HG02763 (cell line): ENCODE measurements at regions not wholly inside any gene's neighbourhood (a gene's known extent, or its start where the extent isn't known, plus 50 kb on each side); places are given as distances from the start of the nearest gene placed in this dataset.

Experiments
- ATAC-seq: cut with Tn5 transposase; IDR thresholded peaks from one replicate; pipeline ENCODE4 v1.9.1; 2021; ENCODE audit warnings: mild to moderate bottlenecking, moderate library complexity; ENCODE audit not compliant: unreplicated experiment

GRCh38 chr4:63644396-63644795 lies 764.9 kb downstream of the TECRL start:
- no peak for ATAC-seq

DNA sequence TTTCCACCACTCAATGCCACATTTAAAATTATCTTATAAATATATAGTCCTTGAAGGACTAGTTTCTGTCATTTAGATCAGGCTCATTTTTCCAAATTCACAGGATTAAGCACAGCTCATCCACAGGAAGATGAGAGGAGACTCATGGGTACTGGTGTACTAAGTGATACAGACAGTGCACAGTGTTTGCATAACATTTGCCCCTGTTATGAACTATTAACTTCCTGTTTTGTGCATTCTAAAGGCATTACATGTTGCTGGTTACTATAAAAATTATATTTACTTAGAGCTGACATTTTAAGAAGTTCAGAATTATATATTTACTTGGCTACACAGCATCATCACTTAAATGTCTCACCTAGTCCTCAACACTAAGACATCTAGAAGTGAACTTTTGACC lies 772.0 kb downstream of the TECRL start:
- no peak for ATAC-seq

DNA sequence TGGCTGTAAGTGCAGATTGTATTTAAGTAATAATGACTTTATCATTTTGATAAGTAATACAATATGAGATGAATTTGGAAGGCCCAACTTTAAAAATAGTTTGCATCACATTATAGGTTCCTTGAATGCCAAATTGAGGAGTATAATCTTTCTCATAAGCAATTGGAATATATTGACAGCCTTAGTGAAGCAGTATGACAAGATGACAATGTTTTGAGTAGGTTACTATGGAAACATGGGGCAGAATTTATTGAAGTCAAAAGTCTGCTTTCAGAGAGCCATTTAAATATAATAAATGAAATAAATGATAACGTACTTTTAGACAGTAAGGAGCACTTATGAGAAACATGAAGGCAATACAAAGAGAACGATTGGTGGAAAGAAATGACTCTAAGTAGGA lies 776.4 kb downstream of the TECRL start:
- ATAC-seq = no peak

GRCh38 chr4:63620271-63620670 lies 789.0 kb downstream of the TECRL start:
- no peak for ATAC-seq

DNA sequence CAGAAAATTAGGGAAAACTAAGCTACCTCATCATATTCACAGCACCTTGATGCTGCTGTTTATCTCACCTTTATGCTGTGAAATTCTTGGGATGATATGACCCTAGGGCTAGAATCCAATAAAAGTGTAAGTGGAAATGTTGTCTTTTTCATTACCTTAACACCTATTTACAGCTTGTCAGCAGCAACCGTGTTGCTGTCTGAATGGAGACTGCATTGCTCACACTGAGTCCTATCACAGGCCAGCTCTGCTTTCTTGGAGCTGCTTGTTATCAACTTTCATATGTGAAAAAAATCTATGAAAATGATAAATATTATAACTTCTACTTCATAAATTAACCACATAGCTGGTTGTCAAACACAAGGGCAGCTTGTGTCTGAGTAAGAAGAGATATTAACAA lies 789.5 kb downstream of the TECRL start:
- ATAC-seq = no peak

DNA sequence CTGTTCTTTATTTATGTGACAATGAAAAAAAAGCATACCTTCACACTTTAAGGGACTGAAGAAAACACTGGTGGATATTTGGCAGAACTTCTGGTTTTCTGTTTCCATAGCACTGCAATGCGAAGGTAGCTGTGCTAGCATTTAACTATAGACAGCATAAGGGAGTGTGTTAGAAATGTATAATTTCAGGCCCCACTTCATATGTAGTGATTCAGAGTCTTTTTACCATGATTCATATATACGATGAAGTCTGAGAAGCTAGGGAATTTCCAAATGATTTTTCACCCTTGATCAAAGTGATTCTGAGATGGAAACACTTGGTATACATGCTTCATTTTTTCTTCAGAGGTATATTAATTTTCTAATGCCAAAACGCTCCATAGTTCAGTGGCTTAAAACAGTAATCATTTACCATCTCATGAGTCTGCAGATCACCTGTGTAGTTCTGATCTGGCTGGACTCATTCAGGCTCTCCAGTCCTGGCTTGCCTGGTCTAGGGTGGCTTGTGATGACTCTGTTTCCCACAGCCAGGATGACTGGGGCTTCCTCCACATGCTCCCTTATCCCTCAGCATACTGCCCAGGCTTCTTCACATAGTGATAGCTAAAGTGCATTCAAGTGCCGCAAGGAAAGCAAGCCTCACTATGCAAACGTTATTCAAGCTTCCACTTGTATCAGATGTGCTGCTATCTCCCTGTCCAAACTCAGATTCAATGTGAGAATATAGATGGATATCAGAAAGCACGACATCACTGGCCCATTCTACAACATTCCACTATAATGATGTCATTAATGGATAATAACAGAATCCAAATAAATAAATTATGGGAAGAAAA lies 790.1 kb downstream of the TECRL start:
- ATAC-seq = no peak

DNA sequence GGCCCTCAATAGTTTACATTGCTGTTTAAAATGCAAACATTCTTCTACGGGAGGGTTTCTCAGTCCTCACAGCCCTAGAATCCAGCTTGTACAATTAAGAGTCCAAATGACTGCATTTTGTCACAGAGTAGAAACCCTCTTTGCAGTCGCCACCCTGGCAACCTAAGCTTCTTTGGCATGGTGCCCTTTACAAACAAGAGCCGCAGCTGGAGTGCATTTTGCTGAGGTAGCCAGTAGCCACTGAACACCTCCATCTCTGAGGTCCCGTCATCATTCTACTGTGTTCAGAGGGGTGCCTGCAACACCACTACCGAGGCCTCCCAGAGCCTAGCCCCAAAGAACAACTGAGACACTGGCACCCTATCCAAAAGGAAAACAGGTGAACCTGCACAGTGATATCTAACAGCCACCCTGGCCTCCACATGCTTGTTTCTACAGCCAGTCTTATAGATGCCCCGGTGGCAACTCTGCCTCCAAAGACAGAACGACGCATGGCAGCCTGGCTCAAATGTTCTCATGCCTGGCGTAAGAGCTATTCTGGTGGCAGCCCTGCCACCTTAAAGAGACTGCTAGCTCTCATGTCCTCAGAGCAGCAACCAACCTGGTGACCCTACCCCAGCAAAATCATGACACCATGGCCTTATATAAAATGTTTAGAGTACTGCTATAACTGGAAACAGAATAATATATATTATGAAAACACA lies 801.9 kb downstream of the TECRL start:
- ATAC-seq = no peak

DNA sequence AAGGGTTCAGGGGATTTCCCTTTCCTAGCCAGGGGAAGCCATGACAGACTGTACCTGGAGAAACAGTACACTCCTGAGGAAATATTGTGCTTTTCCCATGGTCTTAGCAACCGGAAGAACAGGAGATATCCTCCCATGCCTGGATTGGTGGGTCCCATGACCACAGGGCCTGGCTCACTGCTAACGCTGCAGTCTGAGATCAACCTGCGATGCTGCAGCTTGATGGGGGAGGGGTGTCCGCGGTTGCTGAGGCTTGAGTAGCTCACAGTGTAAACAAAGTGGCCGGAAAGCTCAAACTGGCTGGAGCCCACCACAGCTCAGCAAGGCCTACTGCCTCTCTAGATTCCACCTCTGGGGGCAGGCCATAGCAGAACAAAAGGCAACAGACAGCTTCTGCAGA lies 819.5 kb downstream of the TECRL start:
- no peak for ATAC-seq

- ATAC-seq = no peak
These were observed 825.7 kb downstream of the TECRL start for GRCh38 chr4:63583561-63583960.

DNA sequence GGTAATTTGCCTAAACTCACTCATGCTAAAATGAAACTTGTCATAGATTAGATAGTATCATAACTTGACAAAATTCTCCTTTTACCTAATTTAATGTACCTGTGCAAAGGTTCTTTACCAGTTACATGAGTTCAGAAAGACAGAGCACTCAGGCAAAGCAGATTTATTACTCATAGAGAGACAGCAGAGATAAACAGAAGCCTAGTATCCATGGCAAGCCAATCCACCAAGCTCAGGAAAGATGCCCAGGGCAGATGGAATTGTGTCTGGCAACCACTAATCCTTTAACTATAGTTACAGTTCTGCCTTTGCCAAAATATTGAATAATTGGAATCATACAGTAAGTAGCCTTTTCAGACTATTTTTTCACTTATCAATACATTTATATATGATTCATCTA lies 826.2 kb downstream of the TECRL start:
- no peak for ATAC-seq

DNA sequence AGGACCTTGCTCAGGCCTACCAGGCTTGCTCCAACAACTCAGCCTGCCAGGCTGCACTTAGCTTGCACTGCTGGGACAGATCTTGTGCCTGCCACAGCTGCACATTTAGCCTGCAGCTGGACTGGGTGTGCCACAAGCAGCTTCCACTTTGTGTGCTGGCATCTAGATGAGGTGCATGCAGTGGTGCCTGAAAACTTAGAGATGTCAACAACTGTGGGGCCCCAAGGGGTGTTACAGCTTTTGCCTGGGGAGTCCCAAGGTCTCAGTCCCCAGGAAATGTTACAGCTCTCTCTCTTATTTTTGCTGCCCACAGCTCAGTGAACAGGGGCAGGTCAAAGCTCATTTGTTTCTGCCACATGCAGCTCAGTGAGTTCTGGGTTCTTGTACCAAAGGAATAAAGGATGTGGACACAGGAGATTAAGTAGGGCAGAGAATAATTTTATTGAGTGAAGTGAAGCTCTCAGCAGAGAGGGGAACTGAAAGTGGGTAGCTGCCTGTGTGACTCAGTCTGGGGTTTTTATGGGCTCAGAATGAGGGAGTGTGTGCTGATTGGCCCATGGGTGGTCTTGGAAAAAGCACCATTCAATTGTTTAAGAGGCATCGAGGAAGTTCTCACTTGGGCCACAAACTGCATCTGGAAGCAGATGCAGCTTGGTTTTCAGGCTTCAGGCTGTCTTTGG lies 828.3 kb downstream of the TECRL start:
- no peak for ATAC-seq

- ATAC-seq = no peak
These were observed 830.9 kb downstream of the TECRL start for GRCh38 chr4:63578383-63578782.

GRCh38 chr4:63566658-63567057 lies 842.6 kb downstream of the TECRL start:
- no peak for ATAC-seq

DNA sequence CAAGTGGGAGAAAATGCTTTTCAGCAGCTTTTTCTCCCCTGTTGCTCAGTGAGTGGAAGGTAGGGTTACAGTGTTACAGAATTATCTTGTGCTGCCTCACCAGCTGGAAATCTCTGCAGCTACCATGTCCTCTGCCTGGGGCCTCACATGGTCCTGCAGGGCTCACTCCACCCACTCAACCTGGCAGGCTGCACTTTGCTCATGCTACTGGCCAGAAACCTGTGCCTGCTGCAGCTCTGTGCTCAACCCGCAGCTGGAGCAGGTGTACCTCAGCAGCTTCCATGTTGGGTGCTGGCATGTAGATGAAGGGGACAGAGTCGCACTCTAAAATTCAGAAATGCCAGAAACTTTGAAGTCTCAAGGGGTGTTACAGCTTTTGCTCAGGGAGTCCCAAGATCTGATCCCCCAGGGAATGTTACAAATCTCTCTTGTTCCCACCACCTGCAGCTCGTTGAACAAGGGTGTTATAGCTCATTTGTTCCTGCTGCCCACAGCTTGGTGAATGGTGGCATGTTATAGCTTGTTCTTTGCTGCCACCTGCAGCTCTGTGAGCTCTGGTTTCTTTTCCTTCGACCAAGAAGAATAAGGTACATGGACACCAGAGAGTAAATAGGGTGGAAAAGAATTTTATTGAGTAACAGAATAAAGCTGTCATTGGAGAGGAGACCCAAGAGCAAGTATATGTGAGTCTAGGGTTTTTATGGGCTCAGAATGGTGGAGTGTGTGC lies 845.8 kb downstream of the TECRL start:
- ATAC-seq = no peak

- ATAC-seq = no peak
These were observed 850.5 kb downstream of the TECRL start for GRCh38 chr4:63558709-63559108.

- no peak for ATAC-seq
These were observed 852.9 kb downstream of the TECRL start for GRCh38 chr4:63556332-63556731.

DNA sequence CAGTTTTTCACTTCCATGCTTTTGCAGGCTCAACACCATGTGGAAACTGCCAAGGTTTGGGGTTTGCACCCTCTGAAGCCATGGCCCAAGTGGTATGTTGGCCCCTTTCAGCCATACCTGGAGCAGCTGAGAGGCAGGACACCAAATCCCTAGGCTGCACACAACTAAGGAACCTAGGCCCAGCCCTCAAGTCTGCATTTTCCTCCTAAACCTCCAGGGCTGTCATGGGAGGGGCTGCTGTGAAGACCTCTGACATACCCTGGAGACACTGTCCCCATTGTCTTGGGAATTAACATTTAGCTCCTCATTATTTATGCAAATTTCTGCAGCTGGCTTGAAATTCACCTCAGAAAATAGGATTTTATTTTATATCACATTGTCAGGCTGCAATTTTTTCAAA lies 856.1 kb downstream of the TECRL start:
- no peak for ATAC-seq

DNA sequence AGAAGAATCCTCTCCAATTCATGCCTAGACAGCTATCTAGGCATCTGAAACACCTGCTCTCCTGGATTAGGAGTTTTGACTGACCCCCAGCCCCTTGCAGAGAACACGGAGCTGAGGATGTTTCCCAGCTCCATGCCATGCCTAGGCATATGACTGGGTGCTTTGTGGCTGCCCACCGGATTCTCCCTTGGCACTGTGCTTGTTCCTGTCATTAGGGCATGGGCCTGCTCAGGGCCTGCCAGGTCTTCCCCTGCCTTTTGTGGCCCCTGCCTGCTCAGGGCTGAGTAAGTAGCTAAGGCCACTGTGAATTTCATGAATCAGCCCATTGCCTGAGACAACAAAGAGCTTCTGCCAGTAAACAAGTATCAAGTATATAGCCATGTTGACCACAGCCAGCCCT lies 867.4 kb downstream of the TECRL start:
- no peak for ATAC-seq

DNA sequence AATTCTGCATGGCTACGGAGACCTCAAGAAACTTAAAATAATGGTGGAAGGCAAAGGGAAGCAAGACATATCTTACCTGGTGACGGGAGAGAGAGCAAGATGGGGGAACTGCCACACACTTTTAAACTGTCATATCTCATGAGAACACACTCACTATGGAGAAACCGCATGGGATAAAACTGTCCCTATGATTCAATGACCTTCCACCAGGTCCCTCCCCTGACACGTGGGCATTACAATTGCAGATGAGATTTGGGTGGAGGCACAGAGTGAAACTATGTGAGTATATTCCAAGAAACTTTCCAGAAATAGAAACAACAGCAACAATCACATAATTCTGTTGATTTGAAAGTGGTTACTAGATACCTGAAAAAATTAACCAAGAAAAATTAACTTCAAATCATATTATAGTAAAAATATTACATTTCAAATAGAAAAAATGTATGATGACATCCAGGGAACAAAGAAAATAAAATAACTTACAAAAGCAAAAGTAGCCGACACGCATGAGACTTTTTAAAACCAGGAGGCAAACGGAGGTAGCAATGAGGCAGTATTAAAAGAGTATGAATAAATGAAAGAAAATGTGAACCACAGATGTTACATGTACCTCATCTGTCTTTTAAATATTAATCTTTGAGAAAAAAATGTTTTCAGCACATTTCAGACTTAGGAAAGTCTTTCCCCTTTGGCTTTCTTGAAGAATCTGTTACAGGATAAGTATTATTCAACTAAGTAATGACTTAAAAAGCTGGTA lies 879.5 kb downstream of the TECRL start:
- ATAC-seq = no peak

GRCh38 chr4:63528256-63528991 lies 880.8 kb downstream of the TECRL start:
- ATAC-seq = no peak
